Erythroblast (primary cell): ENCODE measurements at regions not wholly inside any gene's neighbourhood (a gene's known extent, or its start where the extent isn't known, plus 50 kb on each side); places are given as distances from the start of the nearest gene placed in this dataset.
"Not testable (repeated sequence)": the region's sequence is repeated elsewhere in the genome, so short reads cannot be mapped to it uniquely, and the experiment has no call there.

ENCODE experiments used
- GATA1 ChIP-seq: IDR thresholded peaks from 2 replicates; pipeline ENCODE4 v1.6.1; 2011; ENCODE audit warnings: low read depth, mild to moderate bottlenecking, control low read depth, low read length, moderate library complexity
- POLR2A ChIP-seq: IDR thresholded peaks from 2 replicates; pipeline ENCODE4 v1.6.1; 2011; ENCODE audit warnings: mild to moderate bottlenecking, low read length

- TF ChIP-seq POLR2A, GATA1: not testable (repeated sequence)
Observed at GRCh38 chr17:20380625-20381024, 86.7 kb downstream of the LGALS9B start.
